Activated naive CD4-positive, alpha-beta T cell treated with anti-CD3 and anti-CD28 coated beads, Interleukin-2, amount 50 U/mL, for 72 hours (primary cell): ENCODE measurements at regions not wholly inside any gene's neighbourhood (a gene's known extent, or its start where the extent isn't known, plus 50 kb on each side); places are given as distances from the start of the nearest gene placed in this dataset.

Source experiments
- ATAC-seq, 2 donors: fragments of 150-1000 bp; cut with Tn5 transposase; 2 replicates each; pipeline ENCODE4 v1.10.0; 2021; ENCODE audit warnings: mild to moderate bottlenecking in 2 of 2, moderate library complexity in 2 of 2
- DNase-seq, 2 donors: peaks; one replicate each; pipeline ENCODE4 v3.0.0; 2021 to 2022; ENCODE audit warnings: low spot score in 2 of 2
- H3K27ac Mint-ChIP-seq, 2 donors: one replicate each; pipeline ENCODE4 v1.8.0; 2022; ENCODE audit warnings: mild to moderate bottlenecking in 2 of 2, mixed read lengths in 2 of 2
- H3K36me3 Mint-ChIP-seq, 2 donors: one replicate each; pipeline ENCODE4 v1.8.0; 2022; ENCODE audit warnings: mixed read lengths in 2 of 2
- H3K9me3 Mint-ChIP-seq, 2 donors: one replicate each; pipeline ENCODE4 v1.8.0; 2022; ENCODE audit warnings: mixed read lengths in 2 of 2

- DNase-seq (no peak), ATAC-seq (no peak)
- H3K36me3 Mint-ChIP-seq: peaks cover 0 to 6% of the 10 kb centered on the region in 2 donors
- H3K9me3 Mint-ChIP-seq: peaks cover 15% of the 10 kb centered on the region in 2 donors
- H3K27ac Mint-ChIP-seq: no peak overlapping the region
Observed at GRCh38 chr1:238187575-238187949, 296.8 kb upstream of the ZP4 start.

GRCh38 chr1:238186887-238187574, 296.3 kb upstream of the ZP4 start:
- no peak for ATAC-seq
- no peak overlapping the region for H3K27ac Mint-ChIP-seq

GRCh38 chr1:238177960-238178645, 287.4 kb upstream of the ZP4 start:
- ATAC-seq (no peak), DNase-seq (no peak)
- peaks cover 11 to 19% of the 10 kb centered on the region in 2 donors for H3K9me3 Mint-ChIP-seq
- no peak overlapping the region for H3K27ac Mint-ChIP-seq
- H3K36me3 Mint-ChIP-seq: no peaks in the 10 kb centered on the region

More at GRCh38 chr1:238186887-238187574, 296.3 kb upstream of the ZP4 start:
- no peak for DNase-seq
- peaks cover 0 to 6% of the 10 kb centered on the region in 2 donors for H3K36me3 Mint-ChIP-seq
- H3K9me3 Mint-ChIP-seq: peaks cover 15 to 20% of the 10 kb centered on the region in 2 donors

GRCh38 chr1:238177351-238177750, 286.6 kb upstream of the ZP4 start:
- Mint-ChIP-seq H3K27ac (no peak overlapping the region), H3K9me3 (peaks cover 11 to 17% of the 10 kb centered on the region in 2 donors)
- no peak for ATAC-seq

GRCh38 chr1:238176441-238176840, 285.7 kb upstream of the ZP4 start:
- peaks cover 9 to 11% of the 10 kb centered on the region in 2 donors for H3K9me3 Mint-ChIP-seq
- no peak overlapping the region for H3K27ac Mint-ChIP-seq
- no peaks in the 10 kb centered on the region for H3K36me3 Mint-ChIP-seq
- ATAC-seq: no peak
- DNase-seq: no peak

More at GRCh38 chr1:238177351-238177750, 286.6 kb upstream of the ZP4 start:
- DNase-seq: no peak
- no peaks in the 10 kb centered on the region for H3K36me3 Mint-ChIP-seq

GRCh38 chr1:238171985-238172384, 281.3 kb upstream of the ZP4 start:
- ATAC-seq (no peak), DNase-seq (no peak)
- Mint-ChIP-seq H3K27ac (no peak overlapping the region), H3K36me3 (no peaks in the 10 kb centered on the region), H3K9me3 (peaks cover 7 to 9% of the 10 kb centered on the region in 2 donors)

GRCh38 chr1:238161955-238162354, 271.2 kb upstream of the ZP4 start:
- ATAC-seq (no peak), DNase-seq (no peak)
- H3K36me3 Mint-ChIP-seq: peaks cover 0 to 16% of the 10 kb centered on the region in 2 donors
- no peak overlapping the region for H3K27ac Mint-ChIP-seq
- H3K9me3 Mint-ChIP-seq: peaks cover 19 to 39% of the 10 kb centered on the region in 2 donors

- DNase-seq (no peak), ATAC-seq (no peak)
- Mint-ChIP-seq H3K9me3 (peaks cover 0 to 14% of the 10 kb centered on the region in 2 donors), H3K27ac (no peak overlapping the region), H3K36me3 (no peaks in the 10 kb centered on the region)
Observed at GRCh38 chr1:238153939-238154338, 263.2 kb upstream of the ZP4 start.

- Mint-ChIP-seq H3K9me3 (peaks cover 0 to 8% of the 10 kb centered on the region in 2 donors), H3K36me3 (no peaks in the 10 kb centered on the region), H3K27ac (no peak overlapping the region)
- DNase-seq (no peak), ATAC-seq (no peak)
Observed at GRCh38 chr1:238153253-238153652, 262.5 kb upstream of the ZP4 start.

GRCh38 chr1:238152119-238152518, 261.4 kb upstream of the ZP4 start:
- ATAC-seq: no peak
- H3K27ac Mint-ChIP-seq: no peak overlapping the region
- H3K9me3 Mint-ChIP-seq: peaks cover 0 to 8% of the 10 kb centered on the region in 2 donors
- DNase-seq: no peak
- no peaks in the 10 kb centered on the region for H3K36me3 Mint-ChIP-seq

GRCh38 chr1:238143038-238143437, 252.3 kb upstream of the ZP4 start:
- no peak for ATAC-seq
- no peaks in the 10 kb centered on the region for H3K36me3 Mint-ChIP-seq
- peaks cover 0 to 3% of the 10 kb centered on the region in 2 donors for H3K9me3 Mint-ChIP-seq
- DNase-seq: no peak
- H3K27ac Mint-ChIP-seq: no peak overlapping the region

- DNase-seq (no peak), ATAC-seq (no peak)
- Mint-ChIP-seq H3K27ac (no peak overlapping the region), H3K9me3 (peaks cover 0 to 3% of the 10 kb centered on the region in 2 donors), H3K36me3 (no peaks in the 10 kb centered on the region)
Observed at GRCh38 chr1:238141353-238141752, 250.6 kb upstream of the ZP4 start.

GRCh38 chr1:238139713-238140112, 249.0 kb upstream of the ZP4 start:
- peaks cover 0 to 3% of the 10 kb centered on the region in 2 donors for H3K9me3 Mint-ChIP-seq
- H3K27ac Mint-ChIP-seq: no peak overlapping the region
- ATAC-seq (no peak), DNase-seq (no peak)
- no peaks in the 10 kb centered on the region for H3K36me3 Mint-ChIP-seq

- no peak overlapping the region for H3K27ac Mint-ChIP-seq
- no peaks in the 10 kb centered on the region for H3K36me3 Mint-ChIP-seq
- H3K9me3 Mint-ChIP-seq: peaks cover 5 to 9% of the 10 kb centered on the region in 2 donors
- ATAC-seq (no peak), DNase-seq (no peak)
Observed at GRCh38 chr1:238138059-238138626, 247.4 kb upstream of the ZP4 start.

- no peak overlapping the region for H3K27ac Mint-ChIP-seq
Observed at GRCh38 chr1:238135708-238136664, 245.3 kb upstream of the ZP4 start.

GRCh38 chr1:238129677-238130076, 239.0 kb upstream of the ZP4 start:
- ATAC-seq: no peak
- DNase-seq: no peak
- Mint-ChIP-seq H3K27ac (no peak overlapping the region), H3K9me3 (peaks cover 16 to 18% of the 10 kb centered on the region in 2 donors), H3K36me3 (peaks cover 0 to 5% of the 10 kb centered on the region in 2 donors)

More at GRCh38 chr1:238135708-238136664, 245.3 kb upstream of the ZP4 start:
- DNase-seq: no peak
- peaks cover 10% of the 10 kb centered on the region in 2 donors for H3K9me3 Mint-ChIP-seq
- no peak for ATAC-seq
- no peaks in the 10 kb centered on the region for H3K36me3 Mint-ChIP-seq
